ENCODE measurements at regions not wholly inside any gene's neighbourhood (a gene's known extent, or its start where the extent isn't known, plus 50 kb on each side); places are given as distances from the start of the nearest gene placed in this dataset.

DNA sequence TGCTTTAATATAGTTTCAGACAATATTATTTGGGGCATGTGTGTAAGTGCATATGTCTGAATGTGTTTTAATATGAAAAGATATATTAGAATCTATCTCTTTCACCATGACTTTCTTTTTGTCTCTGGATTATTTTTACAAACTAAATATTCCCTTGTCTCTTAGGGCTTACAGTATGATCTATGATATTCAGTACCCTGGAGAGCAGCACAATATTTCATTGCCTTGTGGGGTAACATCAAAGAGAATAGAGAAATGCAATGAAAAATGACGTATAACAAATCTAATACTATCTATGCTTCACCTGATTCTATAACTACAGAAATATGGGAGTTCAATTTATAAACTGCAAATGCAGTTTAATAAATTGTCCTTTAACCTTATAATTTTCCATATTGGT lies 2084.5 kb downstream of the MRPL39 start:
- Histone ChIP-seq H3K27ac (no peak overlapping the region), H2AFZ (ENCODE audit: low read depth) (no peak overlapping the region), H3K4me3 (IDR thresholded peaks at IDR 0.05; ENCODE audit: insufficient read depth, low read depth, low read length) (no peak overlapping the region), H3K36me3 (ENCODE audit: insufficient read depth) (no peaks in the 10 kb centered on the region), H3K4me1 (ENCODE audit: low read depth, poor library complexity, severe bottlenecking) (no peaks in the 10 kb centered on the region), H3K27me3 (ENCODE audit: insufficient read depth, low read depth) (no peaks in the 10 kb centered on the region), H4K20me1 (ENCODE audit: insufficient read depth) (no peaks in the 10 kb centered on the region), H3K4me2 (no peak overlapping the region), H3K79me2 (ENCODE audit: insufficient read depth, low read depth) (no peaks in the 10 kb centered on the region), H3K9ac (no peak overlapping the region)
- TF ChIP-seq, protein P1, sequence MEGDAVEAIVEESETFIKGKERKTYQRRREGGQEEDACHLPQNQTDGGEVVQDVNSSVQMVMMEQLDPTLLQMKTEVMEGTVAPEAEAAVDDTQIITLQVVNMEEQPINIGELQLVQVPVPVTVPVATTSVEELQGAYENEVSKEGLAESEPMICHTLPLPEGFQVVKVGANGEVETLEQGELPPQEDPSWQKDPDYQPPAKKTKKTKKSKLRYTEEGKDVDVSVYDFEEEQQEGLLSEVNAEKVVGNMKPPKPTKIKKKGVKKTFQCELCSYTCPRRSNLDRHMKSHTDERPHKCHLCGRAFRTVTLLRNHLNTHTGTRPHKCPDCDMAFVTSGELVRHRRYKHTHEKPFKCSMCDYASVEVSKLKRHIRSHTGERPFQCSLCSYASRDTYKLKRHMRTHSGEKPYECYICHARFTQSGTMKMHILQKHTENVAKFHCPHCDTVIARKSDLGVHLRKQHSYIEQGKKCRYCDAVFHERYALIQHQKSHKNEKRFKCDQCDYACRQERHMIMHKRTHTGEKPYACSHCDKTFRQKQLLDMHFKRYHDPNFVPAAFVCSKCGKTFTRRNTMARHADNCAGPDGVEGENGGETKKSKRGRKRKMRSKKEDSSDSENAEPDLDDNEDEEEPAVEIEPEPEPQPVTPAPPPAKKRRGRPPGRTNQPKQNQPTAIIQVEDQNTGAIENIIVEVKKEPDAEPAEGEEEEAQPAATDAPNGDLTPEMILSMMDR (conservative IDR thresholded peaks at IDR 0.05; ENCODE audit: low read depth, low read length) = no peak

DNA sequence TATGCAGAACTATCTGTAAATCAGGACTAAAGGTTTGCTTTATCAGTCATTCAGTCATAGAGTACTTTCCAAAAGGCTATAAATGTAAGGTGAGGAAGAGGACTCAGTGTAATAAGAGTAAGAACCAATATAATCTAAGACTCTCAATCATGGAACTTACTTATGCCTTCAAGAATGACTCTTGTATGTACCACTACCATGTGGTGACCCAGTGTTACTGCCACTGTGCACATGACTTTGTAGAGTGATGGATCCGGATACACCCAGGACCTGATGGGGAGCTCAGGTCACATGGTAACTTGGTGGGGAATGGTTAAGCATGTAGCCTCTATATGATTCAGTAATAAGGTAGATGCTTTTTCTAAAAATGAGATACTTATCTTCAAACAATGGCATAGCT lies 2099.8 kb downstream of the MRPL39 start:
- H2AFZ ChIP-seq (ENCODE audit: low read depth) = no peak overlapping the region
- no peaks in the 10 kb centered on the region for H3K79me2 ChIP-seq (ENCODE audit: insufficient read depth, low read depth)
- no peak overlapping the region for H3K4me2 ChIP-seq
- H3K4me1 ChIP-seq (ENCODE audit: low read depth, poor library complexity, severe bottlenecking) = no peaks in the 10 kb centered on the region
- H3K4me3 ChIP-seq (IDR thresholded peaks at IDR 0.05; ENCODE audit: insufficient read depth, low read depth, low read length) = no peak overlapping the region
- TF ChIP-seq, protein P1 (conservative IDR thresholded peaks at IDR 0.05; ENCODE audit: low read depth, low read length) = no peak
- H3K9ac ChIP-seq = no peak overlapping the region
- no peaks in the 10 kb centered on the region for H3K27me3 ChIP-seq (ENCODE audit: insufficient read depth, low read depth)
- no peaks in the 10 kb centered on the region; the same call in 1 of the 2 replicates for H3K36me3 ChIP-seq (ENCODE audit: insufficient read depth)
- no peak overlapping the region for H3K27ac ChIP-seq
- no peaks in the 10 kb centered on the region for H4K20me1 ChIP-seq (ENCODE audit: insufficient read depth)

DNA sequence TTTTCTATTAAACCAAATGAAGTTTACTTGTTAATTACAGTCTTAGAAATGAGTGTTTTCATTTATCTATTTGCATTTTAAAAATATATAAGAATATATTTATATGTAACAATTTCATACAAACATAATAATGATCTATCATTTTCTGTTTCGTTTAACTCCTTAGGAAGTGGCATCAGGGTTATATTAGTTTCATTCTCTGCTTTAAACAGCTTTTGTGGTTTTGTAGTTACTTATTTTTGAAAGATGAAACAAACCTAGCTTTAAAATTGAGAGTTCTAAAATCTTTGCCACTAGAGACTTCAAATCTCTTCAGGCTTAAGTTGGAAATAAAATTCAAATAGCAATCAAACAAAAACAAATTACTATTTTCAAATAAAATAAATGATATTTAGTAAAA lies 2110.6 kb downstream of the MRPL39 start:
- Histone ChIP-seq H4K20me1 (ENCODE audit: insufficient read depth) (no peaks in the 10 kb centered on the region), H2AFZ (ENCODE audit: low read depth) (no peak overlapping the region), H3K27me3 (ENCODE audit: insufficient read depth, low read depth) (no peaks in the 10 kb centered on the region), H3K36me3 (ENCODE audit: insufficient read depth) (no peaks in the 10 kb centered on the region), H3K9ac (no peak overlapping the region), H3K4me1 (ENCODE audit: low read depth, poor library complexity, severe bottlenecking) (peaks cover 10% of the 10 kb centered on the region), H3K4me3 (IDR thresholded peaks at IDR 0.05; ENCODE audit: insufficient read depth, low read depth, low read length) (no peak overlapping the region), H3K27ac (no peak overlapping the region), H3K79me2 (ENCODE audit: insufficient read depth, low read depth) (no peaks in the 10 kb centered on the region), H3K4me2 (no peak overlapping the region)
- TF ChIP-seq, protein P1 (conservative IDR thresholded peaks at IDR 0.05; ENCODE audit: low read depth, low read length) = no peak

DNA sequence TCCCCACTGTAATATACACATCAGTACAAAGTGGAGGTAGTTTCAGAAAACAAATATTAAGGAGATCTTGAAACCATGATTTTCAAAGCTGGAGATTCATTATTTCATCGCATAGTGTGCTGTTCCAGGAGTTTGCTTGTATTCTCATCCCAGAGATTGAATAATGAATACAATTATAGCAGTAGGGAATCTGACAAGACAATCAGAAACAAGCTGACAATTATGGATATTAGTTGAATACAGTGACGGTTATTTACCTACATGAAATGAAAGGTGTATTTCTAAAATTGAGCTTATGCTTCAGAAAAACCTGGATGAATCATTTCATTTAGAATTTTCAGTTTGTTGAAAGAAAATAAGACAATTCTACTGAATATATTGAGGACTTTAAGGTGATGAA lies 2119.0 kb downstream of the MRPL39 start:
- no peak overlapping the region for H2AFZ ChIP-seq (ENCODE audit: low read depth)
- no peaks in the 10 kb centered on the region for H3K4me1 ChIP-seq (ENCODE audit: low read depth, poor library complexity, severe bottlenecking)
- no peaks in the 10 kb centered on the region for H4K20me1 ChIP-seq (ENCODE audit: insufficient read depth)
- no peaks in the 10 kb centered on the region for H3K36me3 ChIP-seq (ENCODE audit: insufficient read depth)
- H3K27ac ChIP-seq = no peak overlapping the region
- H3K9ac ChIP-seq = no peak overlapping the region
- no peak overlapping the region for H3K4me2 ChIP-seq
- H3K79me2 ChIP-seq (ENCODE audit: insufficient read depth, low read depth) = no peaks in the 10 kb centered on the region
- no peak overlapping the region for H3K4me3 ChIP-seq (IDR thresholded peaks at IDR 0.05; ENCODE audit: insufficient read depth, low read depth, low read length)
- no peaks in the 10 kb centered on the region for H3K27me3 ChIP-seq (ENCODE audit: insufficient read depth, low read depth)
- TF ChIP-seq, protein P1 (conservative IDR thresholded peaks at IDR 0.05; ENCODE audit: low read depth, low read length) = no peak
